GM18520 (cell line): ENCODE measurements at regions not wholly inside any gene's neighbourhood (a gene's known extent, or its start where the extent isn't known, plus 50 kb on each side); places are given as distances from the start of the nearest gene placed in this dataset.
"Not testable (repeated sequence)": the region's sequence is repeated elsewhere in the genome, so short reads cannot be mapped to it uniquely, and the experiment has no call there.

Experiments
- ATAC-seq: cut with Tn5 transposase; IDR thresholded peaks from one replicate; pipeline ENCODE4 v1.9.1; 2021; ENCODE audit not compliant: unreplicated experiment

GRCh38 chrX:13518126-13518525, 51.3 kb upstream of the EGFL6 start:
- no peak for ATAC-seq

- no peak for ATAC-seq
Observed at GRCh38 chrX:13515211-13515930, 54.0 kb upstream of the EGFL6 start.

- ATAC-seq = no peak
Observed at GRCh38 chrX:13511944-13512330, 57.5 kb upstream of the EGFL6 start.

- no peak for ATAC-seq
Observed at GRCh38 chrX:13511241-13511943, 58.0 kb upstream of the EGFL6 start.

GRCh38 chrX:13507893-13508292, 61.5 kb upstream of the EGFL6 start:
- no peak for ATAC-seq

- no peak for ATAC-seq
Observed at GRCh38 chrX:13506574-13506973, 62.8 kb upstream of the EGFL6 start.

GRCh38 chrX:13502590-13502989, 66.8 kb upstream of the EGFL6 start:
- ATAC-seq = no peak

GRCh38 chrX:13499736-13500135, 69.7 kb upstream of the EGFL6 start:
- ATAC-seq = no peak

- ATAC-seq = no peak
Observed at GRCh38 chrX:13498238-13498637, 71.2 kb upstream of the EGFL6 start.

- no peak for ATAC-seq
Observed at GRCh38 chrX:13495232-13495631, 74.2 kb upstream of the EGFL6 start.

- ATAC-seq = no peak
Observed at GRCh38 chrX:13494562-13494961, 74.8 kb upstream of the EGFL6 start.

- no peak for ATAC-seq
Observed at GRCh38 chrX:13493659-13494058, 75.7 kb upstream of the EGFL6 start.

GRCh38 chrX:13492286-13492685, 77.1 kb upstream of the EGFL6 start:
- ATAC-seq = no peak

- no peak for ATAC-seq
Observed at GRCh38 chrX:13491061-13491460, 78.3 kb upstream of the EGFL6 start.

- ATAC-seq = no peak
Observed at GRCh38 chrX:13489454-13489853, 79.9 kb upstream of the EGFL6 start.

GRCh38 chrX:13487731-13488505, 81.5 kb upstream of the EGFL6 start:
- ATAC-seq = no peak

- ATAC-seq = no peak
Observed at GRCh38 chrX:13485167-13485566, 84.2 kb upstream of the EGFL6 start.

- ATAC-seq = no peak
Observed at GRCh38 chrX:13483773-13484172, 85.6 kb upstream of the EGFL6 start.

- no peak for ATAC-seq
Observed at GRCh38 chrX:13482746-13483541, 86.5 kb upstream of the EGFL6 start.

- not testable (repeated sequence) for ATAC-seq
Observed at GRCh38 chrX:13480780-13481179, 88.6 kb upstream of the EGFL6 start.

- no peak for ATAC-seq
Observed at GRCh38 chrX:13479452-13479813, 90.0 kb upstream of the EGFL6 start.
